OCI-LY7 (cell line): ENCODE measurements at regions not wholly inside any gene's neighbourhood (a gene's known extent, or its start where the extent isn't known, plus 50 kb on each side); places are given as distances from the start of the nearest gene placed in this dataset.

Experiments
- BruUV-seq: library from RNA; stranded (reverse); fragments of 400-500 nt; replicated peaks from 2 replicates; lab custom pipeline; 2021; lab: Mats Ljungman, UMichigan
- CTCF ChIA-PET: fragments of 300-600 bp; sonication (Branson Sonifier 250); formaldehyde crosslinking; loops from one replicate; lab custom pipeline; 2022; ENCODE audit warnings: antibody characterized with exemption; ENCODE audit not compliant: unreplicated experiment; lab: Charles Lee
- POLR2A ChIA-PET: fragments of 300-600 bp; sonication (Branson Sonifier 250); formaldehyde crosslinking; loops from one replicate; lab custom pipeline; 2022; ENCODE audit warnings: antibody characterized with exemption; lab: Charles Lee
- DNase-seq: peaks from one replicate; pipeline ENCODE4 v3.0.0-alpha.2; 2015; ENCODE audit warnings: low spot score
- H2AFZ ChIP-seq: fragments of 200-600 bp; sonication (generic), shearing (Covaris generic); 2 replicates; pipeline ENCODE4 v1.6.1; 2014; ENCODE audit warnings: mild to moderate bottlenecking, antibody characterized with exemption, low read length, moderate library complexity
- H3K27ac ChIP-seq: fragments of 200-600 bp; sonication (generic); 2 replicates; pipeline ENCODE4 v1.5.1; 2014; ENCODE audit warnings: mixed run types, low read depth, mild to moderate bottlenecking, moderate library complexity, low read length, inconsistent platforms; ENCODE audit not compliant: poor library complexity, severe bottlenecking
- H3K36me3 ChIP-seq: fragments of 200-600 bp; sonication (generic); 2 replicates; pipeline ENCODE4 v1.6.1; 2014; ENCODE audit warnings: mild to moderate bottlenecking, antibody characterized with exemption, low read length, moderate library complexity, mixed read lengths; ENCODE audit not compliant: insufficient read depth
- H3K4me1 ChIP-seq: fragments of 200-600 bp; sonication (generic); 2 replicates; pipeline ENCODE4 v1.5.1; 2014; ENCODE audit warnings: mild to moderate bottlenecking, low read length; ENCODE audit not compliant: insufficient read depth, poor library complexity, severe bottlenecking
- H3K4me2 ChIP-seq: fragments of 200-600 bp; sonication (generic); 2 replicates; pipeline ENCODE4 v1.6.1; 2014; ENCODE audit warnings: mild to moderate bottlenecking, low read length
- H3K4me3 ChIP-seq: fragments of 200-600 bp; sonication (generic); 2 replicates; pipeline ENCODE4 v1.5.1; 2014; ENCODE audit warnings: mild to moderate bottlenecking, low read depth, low read length; ENCODE audit not compliant: poor library complexity, severe bottlenecking
- H3K79me2 ChIP-seq: fragments of 200-600 bp; sonication (generic); 2 replicates; pipeline ENCODE4 v1.6.1; 2016; ENCODE audit warnings: low read depth, mild to moderate bottlenecking, low read length, moderate library complexity, mixed read lengths; ENCODE audit not compliant: insufficient read depth
- H3K9me2 ChIP-seq: fragments of 200-600 bp; sonication (generic); 2 replicates; pipeline ENCODE4 v1.6.1; 2016; ENCODE audit warnings: mild to moderate bottlenecking, low read length, mixed read lengths; ENCODE audit not compliant: insufficient read depth
- H3K9me3 ChIP-seq: fragments of 200-600 bp; sonication (generic); 2 replicates; pipeline ENCODE4 v1.6.1; 2014; ENCODE audit warnings: mild to moderate bottlenecking, mixed run types, low read length, mixed read lengths
- H4K20me1 ChIP-seq: fragments of 200-600 bp; sonication (generic); 2 replicates; pipeline ENCODE4 v1.6.1; 2014; ENCODE audit warnings: mild to moderate bottlenecking, antibody characterized with exemption, low read length, moderate library complexity, mixed read lengths; ENCODE audit not compliant: insufficient read depth
- EZH2phosphoT487 ChIP-seq: fragments of 200-600 bp; sonication (generic); IDR thresholded peaks from 2 replicates; pipeline ENCODE4 v1.6.1; 2018; ENCODE audit warnings: low read depth, borderline replicate concordance, mild to moderate bottlenecking, mixed run types, antibody characterized with exemption, low read length, moderate library complexity, mixed read lengths
- intact Hi-C: fragments of 100-400 bp; cut with micrococcal nuclease; formaldehyde crosslinking; loops from one replicate; pipeline ENCODE4 v1.10.0; 2022; ENCODE audit not compliant: unreplicated experiment
- TF ChIP-seq, protein P1 (sequence below): fragments of 200-600 bp; sonication (generic); conservative IDR thresholded peaks from 2 replicates; pipeline ENCODE4 v1.5.1; 2014; ENCODE audit warnings: mild to moderate bottlenecking, antibody characterized with exemption, low read length, moderate library complexity, mixed read lengths

DNA sequence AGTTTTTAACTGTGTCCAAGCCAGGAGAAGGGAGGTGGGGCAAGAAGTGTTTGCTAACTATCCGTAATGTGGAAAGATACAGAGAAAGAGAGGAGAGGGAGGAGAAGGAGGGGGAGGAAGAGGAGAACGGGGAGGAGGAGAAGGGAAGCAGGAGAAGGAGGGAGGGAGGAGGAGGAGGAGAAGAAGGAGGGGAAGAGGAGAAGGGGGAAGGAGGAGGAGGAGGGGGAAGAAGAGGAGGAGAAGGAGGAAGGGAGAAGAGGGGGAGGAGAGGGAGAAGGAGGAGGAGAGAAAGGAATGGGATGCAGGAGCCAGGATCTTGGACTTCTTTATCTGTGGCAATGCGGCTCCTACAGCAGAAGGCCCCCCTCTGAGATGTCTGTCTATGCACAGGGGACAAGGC, 510.3 kb upstream of the CCDC196 start:
- no peak for TF ChIP-seq EZH2phosphoT487
- TF ChIP-seq, protein P1, sequence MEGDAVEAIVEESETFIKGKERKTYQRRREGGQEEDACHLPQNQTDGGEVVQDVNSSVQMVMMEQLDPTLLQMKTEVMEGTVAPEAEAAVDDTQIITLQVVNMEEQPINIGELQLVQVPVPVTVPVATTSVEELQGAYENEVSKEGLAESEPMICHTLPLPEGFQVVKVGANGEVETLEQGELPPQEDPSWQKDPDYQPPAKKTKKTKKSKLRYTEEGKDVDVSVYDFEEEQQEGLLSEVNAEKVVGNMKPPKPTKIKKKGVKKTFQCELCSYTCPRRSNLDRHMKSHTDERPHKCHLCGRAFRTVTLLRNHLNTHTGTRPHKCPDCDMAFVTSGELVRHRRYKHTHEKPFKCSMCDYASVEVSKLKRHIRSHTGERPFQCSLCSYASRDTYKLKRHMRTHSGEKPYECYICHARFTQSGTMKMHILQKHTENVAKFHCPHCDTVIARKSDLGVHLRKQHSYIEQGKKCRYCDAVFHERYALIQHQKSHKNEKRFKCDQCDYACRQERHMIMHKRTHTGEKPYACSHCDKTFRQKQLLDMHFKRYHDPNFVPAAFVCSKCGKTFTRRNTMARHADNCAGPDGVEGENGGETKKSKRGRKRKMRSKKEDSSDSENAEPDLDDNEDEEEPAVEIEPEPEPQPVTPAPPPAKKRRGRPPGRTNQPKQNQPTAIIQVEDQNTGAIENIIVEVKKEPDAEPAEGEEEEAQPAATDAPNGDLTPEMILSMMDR, result no peak
- Histone ChIP-seq H3K36me3 (no peaks in the 10 kb centered on the region), H3K9me3 (no peaks in the 10 kb centered on the region), H3K4me2 (no peak overlapping the region), H3K79me2 (no peaks in the 10 kb centered on the region), H3K27ac (no peak overlapping the region), H4K20me1 (no peaks in the 10 kb centered on the region), H2AFZ (no peak overlapping the region), H3K9me2 (no peaks in the 10 kb centered on the region), H3K4me1 (no peaks in the 10 kb centered on the region), H3K4me3 (no peak overlapping the region)
- no TSS peak for BruUV-seq
- DNase-seq, result no peak
- POLR2A ChIA-PET, result no interaction called here
- intact Hi-C loops, result no loop called here
- CTCF ChIA-PET, result no interaction called here

DNA sequence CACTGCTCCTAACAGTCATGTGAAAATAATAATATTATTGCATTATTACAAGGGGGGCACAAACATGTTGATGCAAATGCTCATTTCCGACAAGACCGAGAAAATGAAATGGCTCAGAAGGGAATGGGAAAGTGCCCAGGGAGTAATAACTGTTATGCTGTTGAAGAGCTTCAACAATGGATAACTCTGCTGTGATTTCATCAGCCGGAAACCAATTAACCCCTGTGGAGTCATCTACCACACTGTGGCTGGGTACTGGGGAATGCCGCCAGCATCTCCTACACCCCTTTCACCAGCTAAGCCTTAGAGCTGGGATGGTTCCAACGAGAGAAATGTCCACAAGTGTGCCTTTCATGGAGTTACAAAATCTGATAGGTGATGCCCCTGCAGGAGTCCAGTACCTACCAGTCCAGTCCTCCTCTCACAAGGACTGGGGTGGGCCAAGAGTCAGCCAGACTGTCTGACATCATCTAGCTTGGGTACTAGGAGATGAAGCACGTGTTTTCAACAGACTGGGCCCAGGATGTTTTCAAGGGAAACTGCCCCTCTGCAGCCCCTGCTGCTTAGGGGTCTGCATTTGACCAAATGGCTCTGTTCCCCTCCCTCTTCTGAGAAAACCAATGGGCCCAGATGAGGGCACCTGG, 509.3 kb upstream of the CCDC196 start:
- ChIA-PET CTCF (no interaction called here), POLR2A (no interaction called here)

More for the DNA sequence above, 509.3 kb upstream of the CCDC196 start:
- Histone ChIP-seq H3K4me3 (no peak overlapping the region), H3K4me1 (no peaks in the 10 kb centered on the region), H2AFZ (no peak overlapping the region), H4K20me1 (no peaks in the 10 kb centered on the region), H3K79me2 (no peaks in the 10 kb centered on the region), H3K9me3 (no peaks in the 10 kb centered on the region), H3K4me2 (no peak overlapping the region), H3K9me2 (no peaks in the 10 kb centered on the region), H3K27ac (no peak overlapping the region), H3K36me3 (no peaks in the 10 kb centered on the region)
- intact Hi-C loops, result no loop called here
- BruUV-seq, result no TSS peak
- no peak for DNase-seq
- TF ChIP-seq EZH2phosphoT487, result no peak
- TF ChIP-seq, protein P1, result no peak
